ENCODE measurements at regions not wholly inside any gene's neighbourhood (a gene's known extent, or its start where the extent isn't known, plus 50 kb on each side); places are given as distances from the start of the nearest gene placed in this dataset.

- DNase-seq (ENCODE audit: low spot score) = no peak
- Histone ChIP-seq H3K4me1 (ENCODE audit: control insufficient read depth in 2 of 2, insufficient read depth in 1 of 2, low read depth in 1 of 2, low read length in 2 of 2) (no peaks in the 10 kb centered on the region), H2BK12ac (ENCODE audit: low read length) (no peak overlapping the region), H3K9me3 (replicated peaks in 1 of 2; ENCODE audit: control insufficient read depth in 2 of 2, insufficient read depth in 1 of 2, low read depth in 1 of 2, low read length in 2 of 2) (no peaks in the 10 kb centered on the region), H2BK120ac (ENCODE audit: low read depth, low read length) (no peak overlapping the region), H3K79me1 (ENCODE audit: low read depth, low read length) (no peaks in the 10 kb centered on the region), H3K36me3 (replicated peaks in 1 of 2; ENCODE audit: control insufficient read depth in 2 of 2, insufficient read depth in 2 of 2, low read length in 2 of 2) (no peaks in the 10 kb centered on the region), H3K4me2 (ENCODE audit: insufficient read depth, low read length, poor library complexity, severe bottlenecking) (no peak overlapping the region), H3K27ac (replicated peaks; ENCODE audit: low read length) (no peak overlapping the region), H3K4ac (ENCODE audit: low read length) (no peak overlapping the region), H2BK5ac (ENCODE audit: low read length) (no peak overlapping the region), H3K23ac (ENCODE audit: low read depth, low read length, poor library complexity) (no peak overlapping the region), H3K14ac (ENCODE audit: low read length) (no peak overlapping the region), H2AFZ (ENCODE audit: low read length) (peak overlapping the region; percentile 83), H2BK15ac (ENCODE audit: low read length) (no peak overlapping the region), H3K9ac (ENCODE audit: low read depth, low read length, poor library complexity) (no peak overlapping the region), H3K18ac (ENCODE audit: low read length) (no peak overlapping the region), H4K91ac (ENCODE audit: low read depth, low read length, poor library complexity) (no peak overlapping the region), H3K27me3 (ENCODE audit: control insufficient read depth in 3 of 3, insufficient read depth in 3 of 3, low read depth in 1 of 3, low read length in 3 of 3) (no peaks in the 10 kb centered on the region), H2AK5ac (ENCODE audit: low read depth, low read length) (no peak overlapping the region), H3K4me3 (ENCODE audit: low read length in 2 of 2) (no peak overlapping the region), H4K8ac (ENCODE audit: low read depth, low read length) (no peak overlapping the region)
- no CpG with 5 or more reads among the region's 3 CpGs for WGBS, 2 donors (ENCODE audit: extremely low coverage in 2 of 2, insufficient read length in 2 of 2, insufficient replicate concordance in 1 of 2)
Observed at GRCh38 chr3:190197346-190197763, 76.7 kb upstream of the P3H2 start.

GRCh38 chr3:190194506-190194905 is 73.8 kb upstream of the P3H2 start:
- H3K4ac ChIP-seq (ENCODE audit: low read length) = no peak overlapping the region
- no peak overlapping the region for H4K8ac ChIP-seq (ENCODE audit: low read depth, low read length)
- H3K14ac ChIP-seq (ENCODE audit: low read length) = no peak overlapping the region
- H3K27ac ChIP-seq (replicated peaks; ENCODE audit: low read length) = no peak overlapping the region
- H3K18ac ChIP-seq (ENCODE audit: low read length) = no peak overlapping the region
- no peak overlapping the region for H2AFZ ChIP-seq (ENCODE audit: low read length)
- H2BK5ac ChIP-seq (ENCODE audit: low read length) = no peak overlapping the region
- WGBS, 2 donors (ENCODE audit: extremely low coverage in 2 of 2, insufficient read length in 2 of 2, insufficient replicate concordance in 1 of 2) = no CpG with 5 or more reads among the region's 3 CpGs
- no peaks in the 10 kb centered on the region for H3K36me3 ChIP-seq (replicated peaks in 1 of 2; ENCODE audit: control insufficient read depth in 2 of 2, insufficient read depth in 2 of 2, low read length in 2 of 2)
- no peaks in the 10 kb centered on the region for H3K4me1 ChIP-seq (ENCODE audit: control insufficient read depth in 2 of 2, insufficient read depth in 1 of 2, low read depth in 1 of 2, low read length in 2 of 2)
- H3K79me1 ChIP-seq (ENCODE audit: low read depth, low read length) = no peaks in the 10 kb centered on the region
- no peak overlapping the region for H3K9ac ChIP-seq (ENCODE audit: low read depth, low read length, poor library complexity)
- no peak overlapping the region for H2BK120ac ChIP-seq (ENCODE audit: low read depth, low read length)
- no peak overlapping the region for H2BK15ac ChIP-seq (ENCODE audit: low read length)
- H2AK5ac ChIP-seq (ENCODE audit: low read depth, low read length) = no peak overlapping the region
- H3K9me3 ChIP-seq (replicated peaks in 1 of 2; ENCODE audit: control insufficient read depth in 2 of 2, insufficient read depth in 1 of 2, low read depth in 1 of 2, low read length in 2 of 2) = no peaks in the 10 kb centered on the region
- H2BK12ac ChIP-seq (ENCODE audit: low read length) = no peak overlapping the region
- H4K91ac ChIP-seq (ENCODE audit: low read depth, low read length, poor library complexity) = no peak overlapping the region
- no peak for DNase-seq (ENCODE audit: low spot score)
- no peak overlapping the region for H3K4me2 ChIP-seq (ENCODE audit: insufficient read depth, low read length, poor library complexity, severe bottlenecking)
- no peak overlapping the region for H3K23ac ChIP-seq (ENCODE audit: low read depth, low read length, poor library complexity)
- H3K27me3 ChIP-seq (ENCODE audit: control insufficient read depth in 3 of 3, insufficient read depth in 3 of 3, low read depth in 1 of 3, low read length in 3 of 3) = no peaks in the 10 kb centered on the region
- H3K4me3 ChIP-seq (ENCODE audit: low read length in 2 of 2) = no peak overlapping the region

- H3K14ac ChIP-seq (ENCODE audit: low read length) = no peak overlapping the region
- no peaks in the 10 kb centered on the region for H3K36me3 ChIP-seq (replicated peaks in 1 of 2; ENCODE audit: control insufficient read depth in 2 of 2, insufficient read depth in 2 of 2, low read length in 2 of 2)
- no peaks in the 10 kb centered on the region for H3K79me1 ChIP-seq (ENCODE audit: low read depth, low read length)
- DNase-seq (ENCODE audit: low spot score) = no peak
- no peak overlapping the region for H2AFZ ChIP-seq (ENCODE audit: low read length)
- H3K23ac ChIP-seq (ENCODE audit: low read depth, low read length, poor library complexity) = no peak overlapping the region
- no peaks in the 10 kb centered on the region for H3K9me3 ChIP-seq (replicated peaks in 1 of 2; ENCODE audit: control insufficient read depth in 2 of 2, insufficient read depth in 1 of 2, low read depth in 1 of 2, low read length in 2 of 2)
- no peak overlapping the region for H2BK15ac ChIP-seq (ENCODE audit: low read length)
- H3K27ac ChIP-seq (replicated peaks; ENCODE audit: low read length) = no peak overlapping the region
- no peak overlapping the region for H3K18ac ChIP-seq (ENCODE audit: low read length)
- H3K4me2 ChIP-seq (ENCODE audit: insufficient read depth, low read length, poor library complexity, severe bottlenecking) = no peak overlapping the region
- H2BK5ac ChIP-seq (ENCODE audit: low read length) = no peak overlapping the region
- no peaks in the 10 kb centered on the region for H3K27me3 ChIP-seq (ENCODE audit: control insufficient read depth in 3 of 3, insufficient read depth in 3 of 3, low read depth in 1 of 3, low read length in 3 of 3)
- no peak overlapping the region for H2BK120ac ChIP-seq (ENCODE audit: low read depth, low read length)
- no peak overlapping the region for H4K8ac ChIP-seq (ENCODE audit: low read depth, low read length)
- no peak overlapping the region for H4K91ac ChIP-seq (ENCODE audit: low read depth, low read length, poor library complexity)
- no peak overlapping the region for H3K9ac ChIP-seq (ENCODE audit: low read depth, low read length, poor library complexity)
- WGBS, 2 donors (ENCODE audit: extremely low coverage in 2 of 2, insufficient read length in 2 of 2, insufficient replicate concordance in 1 of 2) = no CpG with 5 or more reads among the region's 4 CpGs
- no peak overlapping the region for H3K4ac ChIP-seq (ENCODE audit: low read length)
- H2BK12ac ChIP-seq (ENCODE audit: low read length) = no peak overlapping the region
- H3K4me1 ChIP-seq (ENCODE audit: control insufficient read depth in 2 of 2, insufficient read depth in 1 of 2, low read depth in 1 of 2, low read length in 2 of 2) = no peaks in the 10 kb centered on the region
- H2AK5ac ChIP-seq (ENCODE audit: low read depth, low read length) = no peak overlapping the region
- H3K4me3 ChIP-seq (ENCODE audit: low read length in 2 of 2) = no peak overlapping the region
Observed at GRCh38 chr3:190193210-190193609, 72.5 kb upstream of the P3H2 start.

GRCh38 chr3:190192739-190193138 is 72.0 kb upstream of the P3H2 start:
- no peak overlapping the region for H3K14ac ChIP-seq (ENCODE audit: low read length)
- H2BK120ac ChIP-seq (ENCODE audit: low read depth, low read length) = no peak overlapping the region
- no peak for DNase-seq (ENCODE audit: low spot score)
- no peak overlapping the region for H2BK15ac ChIP-seq (ENCODE audit: low read length)
- H3K9me3 ChIP-seq (replicated peaks in 1 of 2; ENCODE audit: control insufficient read depth in 2 of 2, insufficient read depth in 1 of 2, low read depth in 1 of 2, low read length in 2 of 2) = no peaks in the 10 kb centered on the region
- no peak overlapping the region for H3K18ac ChIP-seq (ENCODE audit: low read length)
- H2AFZ ChIP-seq (ENCODE audit: low read length) = no peak overlapping the region
- no peak overlapping the region for H2AK5ac ChIP-seq (ENCODE audit: low read depth, low read length)
- WGBS, 2 donors (ENCODE audit: extremely low coverage in 2 of 2, insufficient read length in 2 of 2, insufficient replicate concordance in 1 of 2) = no CpG with 5 or more reads among the region's 2 CpGs
- H3K36me3 ChIP-seq (replicated peaks in 1 of 2; ENCODE audit: control insufficient read depth in 2 of 2, insufficient read depth in 2 of 2, low read length in 2 of 2) = no peaks in the 10 kb centered on the region
- H4K8ac ChIP-seq (ENCODE audit: low read depth, low read length) = no peak overlapping the region
- no peaks in the 10 kb centered on the region for H3K79me1 ChIP-seq (ENCODE audit: low read depth, low read length)
- H3K23ac ChIP-seq (ENCODE audit: low read depth, low read length, poor library complexity) = no peak overlapping the region
- H3K9ac ChIP-seq (ENCODE audit: low read depth, low read length, poor library complexity) = no peak overlapping the region
- no peaks in the 10 kb centered on the region for H3K4me1 ChIP-seq (ENCODE audit: control insufficient read depth in 2 of 2, insufficient read depth in 1 of 2, low read depth in 1 of 2, low read length in 2 of 2)
- no peak overlapping the region for H3K4me3 ChIP-seq (ENCODE audit: low read length in 2 of 2)
- no peak overlapping the region for H3K4me2 ChIP-seq (ENCODE audit: insufficient read depth, low read length, poor library complexity, severe bottlenecking)
- H2BK5ac ChIP-seq (ENCODE audit: low read length) = no peak overlapping the region
- H3K4ac ChIP-seq (ENCODE audit: low read length) = no peak overlapping the region
- H2BK12ac ChIP-seq (ENCODE audit: low read length) = no peak overlapping the region
- no peaks in the 10 kb centered on the region for H3K27me3 ChIP-seq (ENCODE audit: control insufficient read depth in 3 of 3, insufficient read depth in 3 of 3, low read depth in 1 of 3, low read length in 3 of 3)
- H4K91ac ChIP-seq (ENCODE audit: low read depth, low read length, poor library complexity) = no peak overlapping the region
- no peak overlapping the region for H3K27ac ChIP-seq (replicated peaks; ENCODE audit: low read length)
